GM12874 (cell line): ENCODE measurements at regions not wholly inside any gene's neighbourhood (a gene's known extent, or its start where the extent isn't known, plus 50 kb on each side); places are given as distances from the start of the nearest gene placed in this dataset.

Source experiments
- CTCF ChIP-seq: IDR thresholded peaks from 2 replicates; pipeline ENCODE4 v1.5.1; 2011; ENCODE audit warnings: low read depth, mild to moderate bottlenecking, control low read depth, low read length, moderate library complexity; ENCODE audit not compliant: insufficient read depth

GRCh38 chr1:190003376-190003775, 474.3 kb downstream of the BRINP3 start:
- no peak for TF ChIP-seq CTCF

GRCh38 chr1:190011585-190011984, 466.1 kb downstream of the BRINP3 start:
- TF ChIP-seq CTCF, result no peak

- TF ChIP-seq CTCF, result no peak
Observed at GRCh38 chr1:190019717-190020116, 457.9 kb downstream of the BRINP3 start.

GRCh38 chr1:190022709-190023108, 455.0 kb downstream of the BRINP3 start:
- no peak for TF ChIP-seq CTCF

GRCh38 chr1:190029441-190029840, 448.2 kb downstream of the BRINP3 start:
- no peak for TF ChIP-seq CTCF

- no peak for TF ChIP-seq CTCF
Observed at GRCh38 chr1:190043655-190044054, 434.0 kb downstream of the BRINP3 start.

- no peak for TF ChIP-seq CTCF
Observed at GRCh38 chr1:190046231-190046630, 431.4 kb downstream of the BRINP3 start.
